H9 (cell line): ENCODE measurements at regions not wholly inside any gene's neighbourhood (a gene's known extent, or its start where the extent isn't known, plus 50 kb on each side); places are given as distances from the start of the nearest gene placed in this dataset.

ENCODE experiments used
- DNase-seq: peaks from one replicate; pipeline ENCODE4 v3.0.0-alpha.2; 2017
- H2AFZ ChIP-seq: one replicate; pipeline ENCODE4 v1.6.1; 2013; ENCODE audit warnings: mild to moderate bottlenecking, low read length, control low read depth, moderate library complexity
- H2AK5ac ChIP-seq: 2 replicates; pipeline ENCODE4 v1.6.1; 2013; ENCODE audit warnings: low read length, control low read depth, mixed read lengths; ENCODE audit not compliant: insufficient read length
- H2BK120ac ChIP-seq: one replicate; pipeline ENCODE4 v1.6.1; 2013; ENCODE audit warnings: low read depth, mild to moderate bottlenecking, low read length, control low read depth, inconsistent platforms; ENCODE audit not compliant: poor library complexity, severe bottlenecking
- H2BK12ac ChIP-seq: 2 replicates; pipeline ENCODE4 v1.6.1; 2013; ENCODE audit warnings: low read length, control low read depth, mixed read lengths, low read depth; ENCODE audit not compliant: insufficient read length
- H2BK15ac ChIP-seq: 2 replicates; pipeline ENCODE4 v1.6.1; 2013; ENCODE audit warnings: low read depth, low read length, control low read depth
- H2BK20ac ChIP-seq: one replicate; pipeline ENCODE4 v1.6.1; 2013; ENCODE audit warnings: low read depth, mild to moderate bottlenecking, low read length, control low read depth, inconsistent platforms; ENCODE audit not compliant: poor library complexity, severe bottlenecking
- H2BK5ac ChIP-seq: 2 replicates; pipeline ENCODE4 v1.6.1; 2013; ENCODE audit warnings: low read length, control low read depth, mixed read lengths; ENCODE audit not compliant: insufficient read length
- H3K14ac ChIP-seq: 2 replicates; pipeline ENCODE4 v1.6.1; 2013; ENCODE audit warnings: low read length, control low read depth; ENCODE audit not compliant: insufficient read depth
- H3K18ac ChIP-seq: 2 replicates; pipeline ENCODE4 v1.6.1; 2013; ENCODE audit warnings: low read depth, mild to moderate bottlenecking, mixed read lengths, low read length, control low read depth; ENCODE audit not compliant: insufficient read length
- H3K23ac ChIP-seq: 2 replicates; pipeline ENCODE4 v1.6.1; 2013; ENCODE audit warnings: low read length, control low read depth, mixed read lengths, low read depth; ENCODE audit not compliant: insufficient read length
- H3K23me2 ChIP-seq: 2 replicates; pipeline ENCODE4 v1.6.1; 2013; ENCODE audit warnings: low read depth, mild to moderate bottlenecking, mixed read lengths, low read length, control low read depth; ENCODE audit not compliant: insufficient read length, poor library complexity, severe bottlenecking
- H3K27ac ChIP-seq: 2 replicates; pipeline ENCODE4 v1.5.1; 2013; ENCODE audit warnings: low read length, control low read depth, mixed read lengths, low read depth; ENCODE audit not compliant: insufficient read length
- H3K27me3 ChIP-seq: 2 replicates; pipeline ENCODE4 v1.6.1; 2013; ENCODE audit warnings: low read length, control low read depth, inconsistent platforms; ENCODE audit not compliant: insufficient read depth
- H3K4ac ChIP-seq: 2 replicates; pipeline ENCODE4 v1.6.1; 2013; ENCODE audit warnings: low read depth, mild to moderate bottlenecking, control low read depth, inconsistent platforms, low read length, moderate library complexity
- H3K4me1 ChIP-seq: 2 replicates; pipeline ENCODE4 v1.6.1; 2013; ENCODE audit warnings: low read length, control low read depth, inconsistent platforms; ENCODE audit not compliant: insufficient read depth
- H3K4me2 ChIP-seq: 2 replicates; pipeline ENCODE4 v1.6.1; 2013; ENCODE audit warnings: low read length, control low read depth, mixed read lengths; ENCODE audit not compliant: insufficient read length, insufficient read depth
- H3K56ac ChIP-seq: 2 replicates; pipeline ENCODE4 v1.6.1; 2013; ENCODE audit warnings: low read depth, mild to moderate bottlenecking, mixed read lengths, low read length, control low read depth; ENCODE audit not compliant: insufficient read length
- H3K79me1 ChIP-seq: 2 replicates; pipeline ENCODE4 v1.6.1; 2013; ENCODE audit warnings: low read depth, mild to moderate bottlenecking, moderate library complexity, low read length, control low read depth, inconsistent platforms; ENCODE audit not compliant: insufficient read depth, poor library complexity, severe bottlenecking
- H3K79me2 ChIP-seq: 2 replicates; pipeline ENCODE4 v1.6.1; 2013; ENCODE audit warnings: low read length, control low read depth, inconsistent platforms; ENCODE audit not compliant: insufficient read depth
- H3K9ac ChIP-seq: 2 replicates; pipeline ENCODE4 v1.6.1; 2013; ENCODE audit warnings: low read length, control low read depth, mixed read lengths; ENCODE audit not compliant: insufficient read length; ENCODE audit errors: extremely low read depth
- H3K9me3 ChIP-seq: one replicate; pipeline ENCODE4 v1.6.1; 2013; ENCODE audit warnings: low read depth, low read length, inconsistent platforms; ENCODE audit not compliant: control insufficient read depth
- H3T11ph ChIP-seq: one replicate; pipeline ENCODE4 v1.6.1; 2013; ENCODE audit warnings: mild to moderate bottlenecking, low read length, control low read depth, inconsistent platforms
- H4K20me1 ChIP-seq: one replicate; pipeline ENCODE4 v1.6.1; 2013; ENCODE audit not compliant: control insufficient read depth, insufficient read length, insufficient read depth
- H4K5ac ChIP-seq: 2 replicates; pipeline ENCODE4 v1.6.1; 2013; ENCODE audit warnings: low read depth, mild to moderate bottlenecking, mixed read lengths, low read length, control low read depth; ENCODE audit not compliant: insufficient read length
- H4K8ac ChIP-seq: replicated peaks from 2 replicates; pipeline ENCODE4 v1.6.1; 2013; ENCODE audit warnings: low read length, control low read depth, mixed read lengths, low read depth; ENCODE audit not compliant: insufficient read length
- H4K91ac ChIP-seq: 2 replicates; pipeline ENCODE4 v1.6.1; 2013; ENCODE audit warnings: low read depth, mild to moderate bottlenecking, moderate library complexity, mixed read lengths, low read length, control low read depth; ENCODE audit not compliant: insufficient read length
- H3K27ac Mint-ChIP-seq, 3 experiments: 2 replicates in 2 of 3; 3 replicates in 1 of 3; pipeline ENCODE4 v1.8.0; 2020 to 2021; ENCODE audit warnings: mixed read lengths in 3 of 3, mild to moderate bottlenecking in 1 of 3, moderate library complexity in 1 of 3
- H3K27me3 Mint-ChIP-seq: 2 replicates; pipeline ENCODE4 v1.8.0; 2021; ENCODE audit warnings: low read depth, mild to moderate bottlenecking, moderate library complexity, mixed read lengths
- H3K36me3 Mint-ChIP-seq, 3 experiments: 2 replicates in 2 of 3; 3 replicates in 1 of 3; pipeline ENCODE4 v1.8.0; 2020 to 2021; ENCODE audit warnings: low read depth in 3 of 3, mixed read lengths in 3 of 3; ENCODE audit not compliant: insufficient read depth in 1 of 3
- H3K4me1 Mint-ChIP-seq, 2 experiments: 2 replicates each; pipeline ENCODE4 v1.8.0; 2020; ENCODE audit warnings: mixed read lengths in 2 of 2
- H3K4me3 Mint-ChIP-seq, 2 experiments: 2 replicates in 1 of 2; 3 replicates in 1 of 2; pipeline ENCODE4 v1.8.0; 2020 to 2021; ENCODE audit warnings: mild to moderate bottlenecking in 2 of 2, mixed read lengths in 2 of 2, moderate library complexity in 1 of 2
- H3K9me3 Mint-ChIP-seq, 2 experiments: 2 replicates in 1 of 2; 3 replicates in 1 of 2; pipeline ENCODE4 v1.8.0; 2020; ENCODE audit warnings: mild to moderate bottlenecking in 2 of 2, mixed read lengths in 2 of 2, moderate library complexity in 1 of 2
- CTCF ChIP-seq: fragments of 200-600 bp; sonication (generic); conservative IDR thresholded peaks from 3 replicates; pipeline ENCODE4 v1.8.0; 2021; ENCODE audit warnings: antibody characterized with exemption, mild to moderate bottlenecking
- WGBS: extraction: QIAGEN DNeasy Blood & Tissue Kit; methylation state at CpG from one replicate; pipeline ENCODE4 v1.1.7; 2013; ENCODE audit warnings: missing lambda C conversion rate, low lambda C conversion rate, mixed read lengths; ENCODE audit not compliant: insufficient read length; ENCODE audit errors: extremely low coverage; 5-methylcytosine and 5-hydroxymethylcytosine counted together

GRCh38 chr7:21253740-21254687 is 173.9 kb upstream of the SP4 start:
- peak; percentile 89 for TF ChIP-seq CTCF
- Histone ChIP-seq H3K18ac (no peak overlapping the region), H2BK15ac (no peak overlapping the region), H3K14ac (no peak overlapping the region), H2BK120ac (no peak overlapping the region), H3K9ac (no peak overlapping the region), H4K8ac (no peak overlapping the region), H3K23me2 (no peaks in the 10 kb centered on the region), H3K27ac (no peak overlapping the region), H3K23ac (no peak overlapping the region), H3K79me1 (no peaks in the 10 kb centered on the region), H2BK20ac (no peak overlapping the region), H3K56ac (no peak overlapping the region), H3T11ph (no peak overlapping the region), H3K27me3 (no peaks in the 10 kb centered on the region), H3K9me3 (no peaks in the 10 kb centered on the region), H4K91ac (no peak overlapping the region), H4K20me1 (no peaks in the 10 kb centered on the region), H4K5ac (no peak overlapping the region), H3K4me1 (peaks cover 2% of the 10 kb centered on the region; the same call in 1 of the 2 replicates), H2AK5ac (no peak overlapping the region), H3K4me2 (peak overlapping the region; percentile 13), H2BK12ac (no peak overlapping the region), H2BK5ac (no peak overlapping the region), H3K4ac (no peak overlapping the region), H2AFZ (no peak overlapping the region), H3K79me2 (no peaks in the 10 kb centered on the region)
- Mint-ChIP-seq H3K4me1 (peaks cover 50 to 52% of the 10 kb centered on the region in 2 experiments), H3K9me3 (no peaks in the 10 kb centered on the region; a peak in 1 of 5 replicates), H3K36me3 (no peaks in the 10 kb centered on the region; a peak in 1 of 7 replicates), H3K4me3 (peak overlapping the region; percentile 50 to 66), H3K27ac (no peak overlapping the region), H3K27me3 (0 out of 2 replicates have a peak, but pooled peaks cover 2% of the 10 kb centered on the region)
- no CpG with 5 or more reads among the region's 18 CpGs for WGBS
- DNase-seq = peak; percentile 77
